Aorta (tissue), 5 donors: ENCODE measurements at regions not wholly inside any gene's neighbourhood (a gene's known extent, or its start where the extent isn't known, plus 50 kb on each side); places are given as distances from the start of the nearest gene placed in this dataset.

Experiments
- ATAC-seq: fragments of 200-7000 bp; cut with Tn5 transposase; one replicate; pipeline ENCODE4 v1.9.1; 2022; ENCODE audit warnings: moderate library complexity; ENCODE audit not compliant: low FRiP score
- DNase-seq, 2 donors: peaks; one replicate each; pipeline ENCODE4 v3.0.0-alpha.2; 2020
- H3K27ac ChIP-seq, 2 donors: one replicate each; pipeline ENCODE4 v1.5.1; 2013; ENCODE audit warnings: low read length in 2 of 2, mild to moderate bottlenecking in 2 of 2, moderate library complexity in 2 of 2, control low read depth in 1 of 2, inconsistent platforms in 1 of 2, low read depth in 1 of 2
- H3K27me3 ChIP-seq, 2 donors: one replicate each; pipeline ENCODE4 v1.6.1; 2013; ENCODE audit warnings: control low read depth in 1 of 2, low read length in 1 of 2, mild to moderate bottlenecking in 1 of 2, moderate library complexity in 1 of 2; ENCODE audit not compliant: insufficient read depth in 2 of 2, control insufficient read depth in 1 of 2
- H3K36me3 ChIP-seq, 2 donors: one replicate each; pipeline ENCODE4 v1.6.1; 2013; ENCODE audit warnings: control low read depth in 1 of 2, low read length in 1 of 2, mild to moderate bottlenecking in 1 of 2; ENCODE audit not compliant: insufficient read depth in 2 of 2, control insufficient read depth in 1 of 2
- H3K4me1 ChIP-seq, 2 donors: one replicate each; pipeline ENCODE4 v1.6.1; 2013; ENCODE audit warnings: low read length in 2 of 2, control low read depth in 1 of 2, mild to moderate bottlenecking in 1 of 2, moderate library complexity in 1 of 2; ENCODE audit not compliant: insufficient read depth in 2 of 2, control insufficient read depth in 1 of 2
- H3K4me3 ChIP-seq, 2 donors: one replicate each; pipeline ENCODE4 v1.5.1; 2013; ENCODE audit warnings: low read length in 2 of 2, control low read depth in 1 of 2, mild to moderate bottlenecking in 1 of 2
- H3K9me3 ChIP-seq: one replicate; pipeline ENCODE4 v1.6.1; 2013; ENCODE audit warnings: mild to moderate bottlenecking, low read length; ENCODE audit not compliant: control insufficient read depth
- whole genome bisulfite sequencing, 2 donors: extraction: QIAGEN DNeasy Blood & Tissue Kit; methylation state at CpG; one replicate each; pipeline ENCODE4 v1.1.7; 2013; 5-methylcytosine and 5-hydroxymethylcytosine counted together
- intact Hi-C, 2 donors: fragments of 100-400 bp; cut with DNase I; formaldehyde crosslinking; loops; one replicate each; pipeline versions ENCODE4 v1.14.2 to v1.15.0; 2022
- donor health status: healthy with polysubstance abuse.
- donor health status: Bipolar disorder and iron deficiency.
- donor health status: DM: no; HTN: no; CAD: no.
- donor health status: DM: no; HTN: no; CAD: no.
- donor health status: DM: yes; HTN: yes; CAD: no.

GRCh38 chr16:7031031-7031430 is 301.6 kb upstream of the RBFOX1 start:
- WGBS, 2 donors: 82 to 89% methylated on average over 2 of the region's 2 CpGs
- Histone ChIP-seq H3K4me3 (no peak overlapping the region), H3K27me3 (no peaks in the 10 kb centered on the region), H3K9me3 (peaks cover 1% of the 10 kb centered on the region), H3K4me1 (no peaks in the 10 kb centered on the region), H3K36me3 (no peaks in the 10 kb centered on the region), H3K27ac (no peak overlapping the region)
- intact Hi-C loops: no loop called here
- DNase-seq: no peak
- ATAC-seq: no peak

- Histone ChIP-seq H3K4me3 (no peak overlapping the region), H3K27ac (no peak overlapping the region), H3K36me3 (no peaks in the 10 kb centered on the region), H3K9me3 (no peaks in the 10 kb centered on the region), H3K27me3 (no peaks in the 10 kb centered on the region), H3K4me1 (no peaks in the 10 kb centered on the region)
- intact Hi-C loops: no loop called here
- DNase-seq: no peak
- ATAC-seq: no peak
These were observed 305.2 kb upstream of the RBFOX1 start for GRCh38 chr16:7027401-7027800.

- H3K27me3 ChIP-seq: no peaks in the 10 kb centered on the region
- H3K4me3 ChIP-seq: no peak overlapping the region
- ATAC-seq (no peak), DNase-seq (no peak)
- H3K4me1 ChIP-seq: no peaks in the 10 kb centered on the region
- no peaks in the 10 kb centered on the region for H3K9me3 ChIP-seq
- 65 to 67% methylated on average over 6 of the region's 6 CpGs for WGBS, 2 donors
- intact Hi-C loops: no loop called here
- no peak overlapping the region for H3K27ac ChIP-seq
- no peaks in the 10 kb centered on the region for H3K36me3 ChIP-seq
These were observed 306.0 kb upstream of the RBFOX1 start for GRCh38 chr16:7026639-7027038.

GRCh38 chr16:7025616-7026190 is 306.9 kb upstream of the RBFOX1 start:
- ATAC-seq (no peak), DNase-seq (peak; percentile 66 to 80)
- Histone ChIP-seq H3K27me3 (no peaks in the 10 kb centered on the region), H3K27ac (no peak overlapping the region), H3K36me3 (no peaks in the 10 kb centered on the region), H3K4me3 (no peak overlapping the region), H3K4me1 (no peaks in the 10 kb centered on the region), H3K9me3 (no peaks in the 10 kb centered on the region)
- WGBS, 2 donors: 35% methylated on average over 7 of the region's 7 CpGs
- intact Hi-C loops: no loop called here

- ATAC-seq (no peak), DNase-seq (no peak)
- no peak overlapping the region for H3K4me3 ChIP-seq
- no peaks in the 10 kb centered on the region for H3K4me1 ChIP-seq
- no peaks in the 10 kb centered on the region for H3K9me3 ChIP-seq
- H3K27ac ChIP-seq: no peak overlapping the region
- WGBS, 2 donors: 78 to 80% methylated on average over 2 of the region's 2 CpGs
- no peaks in the 10 kb centered on the region for H3K27me3 ChIP-seq
- H3K36me3 ChIP-seq: no peaks in the 10 kb centered on the region
- intact Hi-C loops: no loop called here
These were observed 310.9 kb upstream of the RBFOX1 start for GRCh38 chr16:7021653-7022275.

GRCh38 chr16:7017006-7017662 is 315.5 kb upstream of the RBFOX1 start:
- Histone ChIP-seq H3K9me3 (no peaks in the 10 kb centered on the region), H3K27ac (no peak overlapping the region), H3K36me3 (no peaks in the 10 kb centered on the region), H3K4me1 (no peaks in the 10 kb centered on the region), H3K27me3 (no peaks in the 10 kb centered on the region), H3K4me3 (no peak overlapping the region)
- 46 to 63% methylated on average over 15 of the region's 15 CpGs for WGBS, 2 donors
- ATAC-seq: no peak
- intact Hi-C loops: no loop called here
- no peak for DNase-seq

- Histone ChIP-seq H3K36me3 (no peaks in the 10 kb centered on the region), H3K4me3 (no peak overlapping the region)
These were observed 317.9 kb upstream of the RBFOX1 start for GRCh38 chr16:7014756-7015155.

GRCh38 chr16:7013990-7014389 is 318.7 kb upstream of the RBFOX1 start:
- DNase-seq (no peak), ATAC-seq (no peak)
- Histone ChIP-seq H3K4me1 (no peaks in the 10 kb centered on the region), H3K27me3 (no peaks in the 10 kb centered on the region), H3K4me3 (no peak overlapping the region), H3K27ac (no peak overlapping the region), H3K36me3 (no peaks in the 10 kb centered on the region), H3K9me3 (no peaks in the 10 kb centered on the region)
- intact Hi-C loops: no loop called here
- 34 to 43% methylated on average over 5 of the region's 5 CpGs for whole genome bisulfite sequencing, 2 donors

More at GRCh38 chr16:7014756-7015155, 317.9 kb upstream of the RBFOX1 start:
- Histone ChIP-seq H3K9me3 (no peaks in the 10 kb centered on the region), H3K27ac (no peak overlapping the region), H3K27me3 (no peaks in the 10 kb centered on the region), H3K4me1 (no peaks in the 10 kb centered on the region)
- WGBS, 2 donors: 75 to 77% methylated on average over 6 of the region's 6 CpGs
- intact Hi-C loops: no loop called here
- ATAC-seq (no peak), DNase-seq (no peak)

GRCh38 chr16:7004266-7004665 is 328.4 kb upstream of the RBFOX1 start:
- intact Hi-C loops: no loop called here
- DNase-seq (no peak), ATAC-seq (no peak)
- H3K27ac ChIP-seq: no peak overlapping the region
- peaks cover 0 to 4% of the 10 kb centered on the region in 2 donors for H3K27me3 ChIP-seq
- WGBS, 2 donors: 74% methylated on average over 4 of the region's 4 CpGs
- no peak overlapping the region for H3K4me3 ChIP-seq
- H3K4me1 ChIP-seq: no peaks in the 10 kb centered on the region
- H3K36me3 ChIP-seq: no peaks in the 10 kb centered on the region
- H3K9me3 ChIP-seq: peaks cover 3% of the 10 kb centered on the region
